ENCODE measurements at regions not wholly inside any gene's neighbourhood (a gene's known extent, or its start where the extent isn't known, plus 50 kb on each side); places are given as distances from the start of the nearest gene placed in this dataset.

DNA sequence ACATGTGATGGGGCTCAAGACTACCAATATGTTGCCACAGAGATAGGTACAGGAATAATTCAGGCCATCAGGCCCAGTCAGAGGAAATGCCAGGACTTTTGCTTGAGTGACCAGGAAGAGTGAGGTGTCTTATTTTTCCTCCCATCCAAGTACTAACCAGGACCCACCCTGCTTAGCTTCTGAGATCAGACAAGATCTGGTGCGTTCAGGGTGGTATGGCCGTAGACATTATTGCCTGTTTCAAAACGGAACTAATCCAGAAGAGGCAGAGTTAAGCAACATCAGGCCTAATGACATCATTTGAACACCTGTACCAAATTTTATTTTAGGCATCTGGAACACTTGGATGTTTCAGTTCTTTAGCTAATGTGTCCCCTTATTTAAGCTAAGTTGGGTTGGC lies 205.5 kb upstream of the POU2AF2 start:
- Histone ChIP-seq H3K27ac (ENCODE audit: low read depth in 1 of 2, low read length in 1 of 2) (no peak overlapping the region), H3K9me3 (ENCODE audit: control insufficient read depth in 4 of 4, insufficient read depth in 3 of 4, low read length in 3 of 4) (no peaks in the 10 kb centered on the region), H3K36me3 (ENCODE audit: control insufficient read depth in 4 of 4, insufficient read depth in 4 of 4, low read length in 4 of 4) (no peaks in the 10 kb centered on the region), H3K4me3 (no peak overlapping the region), H3K27me3 (ENCODE audit: control insufficient read depth in 3 of 3, insufficient read depth in 3 of 3, low read length in 2 of 3) (no peaks in the 10 kb centered on the region), H3K9ac (ENCODE audit: insufficient read depth in 1 of 2, low read length in 2 of 2) (no peak overlapping the region), H3K4me1 (ENCODE audit: control insufficient read depth in 5 of 5, insufficient read depth in 5 of 5, low read length in 5 of 5) (peaks cover 0 to 1% (median 0%) of the 10 kb centered on the region in 5 donors)
- TF ChIP-seq, protein P1, sequence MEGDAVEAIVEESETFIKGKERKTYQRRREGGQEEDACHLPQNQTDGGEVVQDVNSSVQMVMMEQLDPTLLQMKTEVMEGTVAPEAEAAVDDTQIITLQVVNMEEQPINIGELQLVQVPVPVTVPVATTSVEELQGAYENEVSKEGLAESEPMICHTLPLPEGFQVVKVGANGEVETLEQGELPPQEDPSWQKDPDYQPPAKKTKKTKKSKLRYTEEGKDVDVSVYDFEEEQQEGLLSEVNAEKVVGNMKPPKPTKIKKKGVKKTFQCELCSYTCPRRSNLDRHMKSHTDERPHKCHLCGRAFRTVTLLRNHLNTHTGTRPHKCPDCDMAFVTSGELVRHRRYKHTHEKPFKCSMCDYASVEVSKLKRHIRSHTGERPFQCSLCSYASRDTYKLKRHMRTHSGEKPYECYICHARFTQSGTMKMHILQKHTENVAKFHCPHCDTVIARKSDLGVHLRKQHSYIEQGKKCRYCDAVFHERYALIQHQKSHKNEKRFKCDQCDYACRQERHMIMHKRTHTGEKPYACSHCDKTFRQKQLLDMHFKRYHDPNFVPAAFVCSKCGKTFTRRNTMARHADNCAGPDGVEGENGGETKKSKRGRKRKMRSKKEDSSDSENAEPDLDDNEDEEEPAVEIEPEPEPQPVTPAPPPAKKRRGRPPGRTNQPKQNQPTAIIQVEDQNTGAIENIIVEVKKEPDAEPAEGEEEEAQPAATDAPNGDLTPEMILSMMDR (IDR thresholded peaks at IDR 0.05; ENCODE audit: control extremely low read depth, extremely low read depth), result no peak
- ATAC-seq (ENCODE audit: insufficient read depth, low FRiP score) (no peak), DNase-seq (no peak)
- WGBS, 2 donors, result 90% methylated on average over 3 of the region's 3 CpGs

DNA sequence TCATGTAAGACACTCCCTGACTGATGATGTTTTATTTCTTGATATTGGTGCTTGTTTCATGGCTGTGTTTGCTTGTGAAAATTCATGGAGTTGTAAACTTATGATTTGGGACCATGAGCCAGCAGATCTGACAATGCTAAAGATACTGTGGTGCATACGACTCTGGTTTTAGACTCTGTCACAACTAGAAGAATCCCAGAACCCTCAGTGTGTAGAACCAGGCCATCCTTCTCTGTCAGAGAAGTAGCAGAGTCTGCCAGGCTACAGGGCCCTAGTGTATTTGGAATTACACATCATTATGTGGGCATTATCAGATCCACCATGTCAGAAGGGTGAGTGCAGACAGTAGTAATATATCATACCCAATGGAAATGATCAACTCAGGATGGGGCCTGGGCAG lies 209.8 kb upstream of the POU2AF2 start:
- H3K9me3 ChIP-seq (ENCODE audit: control insufficient read depth in 4 of 4, insufficient read depth in 3 of 4, low read length in 3 of 4), result no peaks in the 10 kb centered on the region
- H3K36me3 ChIP-seq (ENCODE audit: control insufficient read depth in 4 of 4, insufficient read depth in 4 of 4, low read length in 4 of 4), result no peaks in the 10 kb centered on the region
- TF ChIP-seq, protein P1 (IDR thresholded peaks at IDR 0.05; ENCODE audit: control extremely low read depth, extremely low read depth), result no peak
- no peak overlapping the region for H3K27ac ChIP-seq (ENCODE audit: low read depth in 1 of 2, low read length in 1 of 2)
- no peaks in the 10 kb centered on the region for H3K27me3 ChIP-seq (ENCODE audit: control insufficient read depth in 3 of 3, insufficient read depth in 3 of 3, low read length in 2 of 3)
- ATAC-seq (ENCODE audit: insufficient read depth, low FRiP score) (no peak), DNase-seq (no peak)
- no peaks in the 10 kb centered on the region for H3K4me1 ChIP-seq (ENCODE audit: control insufficient read depth in 5 of 5, insufficient read depth in 5 of 5, low read length in 5 of 5)
- no peak overlapping the region for H3K4me3 ChIP-seq
- H3K9ac ChIP-seq (ENCODE audit: insufficient read depth in 1 of 2, low read length in 2 of 2), result no peak overlapping the region
- 90 to 96% methylated on average over 1 of the region's 1 CpG for WGBS, 2 donors

DNA sequence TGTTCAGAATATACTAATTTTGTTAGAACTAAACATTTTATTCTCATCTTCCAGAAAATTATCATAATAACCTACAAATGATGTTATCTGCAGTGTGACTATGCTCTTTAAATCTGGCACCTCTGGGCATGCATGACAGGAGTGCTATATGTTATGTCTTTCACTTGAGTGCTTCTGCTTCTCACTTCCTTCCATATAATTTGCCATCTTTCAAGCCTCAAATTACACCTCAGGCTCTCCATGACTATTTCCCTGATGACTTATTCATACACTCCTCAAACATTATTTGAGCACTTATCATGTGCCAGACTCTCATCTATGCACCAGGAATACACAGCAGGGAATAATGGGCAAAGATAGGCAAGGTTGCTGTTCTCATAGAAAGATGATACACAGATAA lies 219.3 kb upstream of the POU2AF2 start:
- Histone ChIP-seq H3K27ac (ENCODE audit: low read depth in 1 of 2, low read length in 1 of 2) (no peak overlapping the region), H3K36me3 (ENCODE audit: control insufficient read depth in 4 of 4, insufficient read depth in 4 of 4, low read length in 4 of 4) (no peaks in the 10 kb centered on the region), H3K9ac (ENCODE audit: insufficient read depth in 1 of 2, low read length in 2 of 2) (no peak overlapping the region), H3K4me3 (no peak overlapping the region), H3K9me3 (ENCODE audit: control insufficient read depth in 4 of 4, insufficient read depth in 3 of 4, low read length in 3 of 4) (peaks cover 0 to 3% (median 0%) of the 10 kb centered on the region in 4 donors), H3K4me1 (ENCODE audit: control insufficient read depth in 5 of 5, insufficient read depth in 5 of 5, low read length in 5 of 5) (peaks cover 0 to under 1% (median 0%) of the 10 kb centered on the region in 5 donors), H3K27me3 (ENCODE audit: control insufficient read depth in 3 of 3, insufficient read depth in 3 of 3, low read length in 2 of 3) (no peaks in the 10 kb centered on the region)
- TF ChIP-seq, protein P1 (IDR thresholded peaks at IDR 0.05; ENCODE audit: control extremely low read depth, extremely low read depth), result no peak
- DNase-seq, result no peak
- ATAC-seq (ENCODE audit: insufficient read depth, low FRiP score), result no peak

DNA sequence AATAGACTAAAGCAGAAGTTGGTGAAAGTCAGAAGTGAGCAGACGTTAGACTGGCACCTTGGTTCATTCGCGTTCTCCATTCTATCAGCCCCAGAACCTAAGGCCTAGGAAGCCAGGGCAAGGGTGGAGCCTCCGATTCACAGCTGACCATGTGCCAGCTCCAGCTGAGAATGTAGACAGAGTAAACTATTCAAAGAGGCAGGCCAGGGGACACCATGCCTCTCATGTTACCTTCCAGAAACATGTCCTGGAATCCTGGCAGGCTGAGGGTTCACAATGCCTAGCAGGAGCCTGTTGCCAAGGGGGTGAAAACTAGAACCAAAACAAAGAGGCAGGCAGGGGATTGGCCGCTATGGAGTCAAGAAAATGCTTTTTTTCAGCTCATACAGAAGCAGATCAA lies 224.4 kb upstream of the POU2AF2 start:
- no peak for ATAC-seq (ENCODE audit: insufficient read depth, low FRiP score)
- Histone ChIP-seq H3K4me1 (ENCODE audit: control insufficient read depth in 5 of 5, insufficient read depth in 5 of 5, low read length in 5 of 5) (peaks cover 0 to 31% (median 5%) of the 10 kb centered on the region in 5 donors), H3K9ac (ENCODE audit: insufficient read depth in 1 of 2, low read length in 2 of 2) (no peak overlapping the region), H3K4me3 (no peak overlapping the region), H3K9me3 (ENCODE audit: control insufficient read depth in 4 of 4, insufficient read depth in 3 of 4, low read length in 3 of 4) (no peaks in the 10 kb centered on the region), H3K36me3 (ENCODE audit: control insufficient read depth in 4 of 4, insufficient read depth in 4 of 4, low read length in 4 of 4) (no peaks in the 10 kb centered on the region), H3K27ac (ENCODE audit: low read depth in 1 of 2, low read length in 1 of 2) (no peak overlapping the region), H3K27me3 (ENCODE audit: control insufficient read depth in 3 of 3, insufficient read depth in 3 of 3, low read length in 2 of 3) (no peaks in the 10 kb centered on the region)
- DNase-seq, result peak in 1 of 3 donors; percentile 24
- TF ChIP-seq, protein P1 (IDR thresholded peaks at IDR 0.05; ENCODE audit: control extremely low read depth, extremely low read depth), result no peak
- 66 to 72% methylated on average over 5 of the region's 5 CpGs for WGBS, 2 donors
